Upper lobe of left lung (tissue), 6 donors: ENCODE measurements at regions not wholly inside any gene's neighbourhood (a gene's known extent, or its start where the extent isn't known, plus 50 kb on each side); places are given as distances from the start of the nearest gene placed in this dataset.

Experiments used
- ATAC-seq, 2 donors: fragments of 200-7000 bp; cut with Tn5 transposase; one replicate each; pipeline ENCODE4 v1.9.1; 2022; ENCODE audit warnings: mild to moderate bottlenecking in 2 of 2, moderate library complexity in 2 of 2; ENCODE audit not compliant: low FRiP score in 2 of 2
- DNase-seq, 2 donors: peaks; one replicate each; pipeline ENCODE4 v3.0.0-alpha.2; 2019 to 2020
- H3K27ac ChIP-seq, 4 donors: fragments of 200-600 bp; sonication (generic); one replicate each; pipeline ENCODE4 v1.5.1; 2016 to 2019
- H3K27me3 ChIP-seq, 4 donors: fragments of 200-600 bp; sonication (generic); one replicate each; pipeline ENCODE4 v1.5.1; 2017 to 2019
- H3K36me3 ChIP-seq, 4 donors: fragments of 200-600 bp; sonication (generic); one replicate each; pipeline ENCODE4 v1.5.1; 2016 to 2019
- H3K4me1 ChIP-seq, 4 donors: fragments of 200-600 bp; sonication (generic); one replicate each; pipeline ENCODE4 v1.5.1; 2018 to 2019
- H3K4me3 ChIP-seq, 4 donors: fragments of 200-600 bp; sonication (generic); one replicate each; pipeline ENCODE4 v1.5.1; 2017 to 2019; ENCODE audit warnings: mild to moderate bottlenecking in 2 of 4, moderate library complexity in 1 of 4
- H3K9me3 ChIP-seq, 4 donors: fragments of 200-600 bp; sonication (generic); one replicate each; pipeline ENCODE4 v1.5.1; 2018 to 2019
- CTCF ChIP-seq, 6 experiments: fragments of 450-650 bp in 4 of 6; fragments of 200-600 bp in 2 of 6; sonication (generic) in 2 of 6; IDR thresholded peaks; one replicate each; pipeline ENCODE4 v1.5.1; 2016 to 2019; ENCODE audit warnings: antibody characterized with exemption in 6 of 6
- EP300 ChIP-seq, 4 donors: sonication (generic); formaldehyde crosslinking; IDR thresholded peaks; one replicate each; pipeline ENCODE4 v1.5.1; 2017; ENCODE audit warnings: antibody characterized with exemption in 4 of 4, control low read depth in 2 of 4
- POLR2A ChIP-seq, 4 donors: fragments of 450-650 bp; IDR thresholded peaks; one replicate each; pipeline ENCODE4 v1.5.1; 2016 to 2017; ENCODE audit warnings: antibody characterized with exemption in 4 of 4, mild to moderate bottlenecking in 2 of 4
- POLR2AphosphoS5 ChIP-seq, 2 donors: sonication (generic); formaldehyde crosslinking; IDR thresholded peaks; one replicate each; pipeline ENCODE4 v1.5.1; 2017; ENCODE audit warnings: antibody characterized with exemption in 2 of 2
- WGBS, 2 donors: methylation state at CpG; one replicate each; pipeline ENCODE4 v1.1.5; 2017 to 2018; 5-methylcytosine and 5-hydroxymethylcytosine counted together
- donor health status: DM: no; HTN: no; CAD: no; lungs with moderate emphysema.
- donor health status: DM: no; HTN: yes; CAD: no; lungs with severe emphysema.

- Histone ChIP-seq H3K27ac (no peak overlapping the region), H3K36me3 (no peaks in the 10 kb centered on the region), H3K4me1 (no peaks in the 10 kb centered on the region), H3K4me3 (no peak overlapping the region), H3K27me3 (no peaks in the 10 kb centered on the region), H3K9me3 (no peaks in the 10 kb centered on the region)
- ATAC-seq (no peak), DNase-seq (no peak)
- TF ChIP-seq CTCF (IDR thresholded peaks at IDR 0.05) (no peak), POLR2A (IDR thresholded peaks at IDR 0.05) (no peak), POLR2AphosphoS5 (IDR thresholded peaks at IDR 0.05) (no peak), EP300 (IDR thresholded peaks at IDR 0.05) (no peak)
- WGBS, 2 donors: 55 to 58% methylated on average over 1 to 3 of the region's 3 CpGs
Observed at GRCh38 chrX:138763761-138764160, 52.2 kb upstream of the FGF13 start.

- no peaks in the 10 kb centered on the region for H3K36me3 ChIP-seq
- H3K4me3 ChIP-seq: no peak overlapping the region
- no peaks in the 10 kb centered on the region for H3K27me3 ChIP-seq
- WGBS, 2 donors: 76 to 79% methylated on average over 3 of the region's 3 CpGs
- TF ChIP-seq POLR2A (IDR thresholded peaks at IDR 0.05): no peak
- TF ChIP-seq EP300 (IDR thresholded peaks at IDR 0.05): no peak
- no peak for TF ChIP-seq CTCF (IDR thresholded peaks at IDR 0.05)
- no peak for TF ChIP-seq POLR2AphosphoS5 (IDR thresholded peaks at IDR 0.05)
- no peaks in the 10 kb centered on the region for H3K9me3 ChIP-seq
- no peaks in the 10 kb centered on the region for H3K4me1 ChIP-seq
- no peak for ATAC-seq
- no peak for DNase-seq
- no peak overlapping the region for H3K27ac ChIP-seq
Observed at GRCh38 chrX:138761380-138761779, 49.9 kb upstream of the FGF13 start.
